Non-pigmented ciliary epithelial cell (primary cell): ENCODE measurements at regions not wholly inside any gene's neighbourhood (a gene's known extent, or its start where the extent isn't known, plus 50 kb on each side); places are given as distances from the start of the nearest gene placed in this dataset.
"Not testable (repeated sequence)": the region's sequence is repeated elsewhere in the genome, so short reads cannot be mapped to it uniquely, and the experiment has no call there.

Source experiments
- DNase-seq: peaks from one replicate; pipeline ENCODE4 v3.0.0-alpha.2; 2010; ENCODE audit warnings: low read depth

DNA sequence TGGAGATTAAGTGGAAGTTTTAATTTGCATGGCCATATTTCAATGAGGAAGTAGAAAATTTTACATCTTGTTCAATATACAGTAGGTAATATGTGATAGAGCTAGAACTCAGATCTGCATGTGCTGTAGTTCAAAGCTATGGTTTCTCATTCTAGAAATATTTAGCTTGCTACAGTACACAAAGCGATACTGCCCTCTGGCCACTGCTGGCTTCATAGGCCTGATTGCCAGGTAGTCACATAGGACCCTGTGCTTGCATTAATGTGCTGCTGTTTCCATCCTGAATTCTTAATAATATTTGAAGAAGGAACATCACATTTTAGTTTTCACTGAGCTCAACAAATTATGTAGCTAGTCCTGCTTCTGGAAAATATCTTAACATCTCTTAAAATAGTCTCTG lies 87.0 kb downstream of the PLSCR2 start:
- DNase-seq: no peak

GRCh38 chr3:146380046-146380445 lies 89.3 kb downstream of the PLSCR2 start:
- DNase-seq: no peak

GRCh38 chr3:146375219-146375618 lies 94.1 kb downstream of the PLSCR2 start:
- DNase-seq: no peak

DNA sequence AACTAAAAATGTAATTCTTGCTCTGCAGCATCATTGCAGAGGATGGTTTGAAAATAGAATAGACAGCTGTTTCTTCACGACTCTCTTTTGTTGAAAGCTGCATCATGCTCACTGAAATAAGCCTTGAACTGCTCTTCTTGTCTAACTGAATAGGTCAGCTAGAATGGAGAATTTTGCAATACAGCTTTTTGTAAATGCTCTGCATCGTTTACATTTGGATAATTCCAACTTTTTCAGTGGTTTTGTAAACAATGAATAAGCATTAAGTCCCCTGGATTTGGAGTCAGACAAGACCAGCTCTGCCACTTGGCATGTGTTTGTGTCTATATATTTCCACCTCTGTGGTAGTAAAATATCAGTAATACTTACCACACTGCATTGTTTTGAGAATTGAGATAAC lies 95.2 kb downstream of the PLSCR2 start:
- no peak for DNase-seq

DNA sequence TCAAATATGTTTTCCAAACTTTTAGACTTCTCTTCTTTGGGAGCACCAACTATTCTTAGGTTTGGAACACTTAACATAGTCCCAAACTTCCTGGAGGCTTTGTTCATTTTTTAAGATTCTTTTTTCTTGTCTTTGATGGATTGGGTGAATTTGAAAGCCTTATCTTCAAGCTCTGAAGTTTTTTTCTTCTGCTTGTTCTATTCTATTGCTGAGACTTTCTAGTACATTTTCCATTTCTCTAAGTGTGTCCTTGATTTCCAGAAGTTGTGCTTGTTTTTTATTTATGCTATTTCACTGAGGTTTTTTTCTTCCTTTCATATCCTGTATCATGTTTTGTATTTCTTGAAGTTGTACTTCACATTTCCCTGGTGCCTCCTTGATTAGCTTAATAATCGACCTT lies 97.5 kb downstream of the PLSCR2 start:
- no peak for DNase-seq

GRCh38 chr3:146368882-146369523 lies 100.4 kb downstream of the PLSCR2 start:
- DNase-seq: no peak

GRCh38 chr3:146359841-146360240 lies 108.9 kb upstream of the PLSCR4 start:
- no peak for DNase-seq

- DNase-seq: not testable (repeated sequence)
These were observed 103.5 kb upstream of the PLSCR4 start for GRCh38 chr3:146354421-146354820.

GRCh38 chr3:146350852-146351251 lies 99.9 kb upstream of the PLSCR4 start:
- DNase-seq: no peak

DNA sequence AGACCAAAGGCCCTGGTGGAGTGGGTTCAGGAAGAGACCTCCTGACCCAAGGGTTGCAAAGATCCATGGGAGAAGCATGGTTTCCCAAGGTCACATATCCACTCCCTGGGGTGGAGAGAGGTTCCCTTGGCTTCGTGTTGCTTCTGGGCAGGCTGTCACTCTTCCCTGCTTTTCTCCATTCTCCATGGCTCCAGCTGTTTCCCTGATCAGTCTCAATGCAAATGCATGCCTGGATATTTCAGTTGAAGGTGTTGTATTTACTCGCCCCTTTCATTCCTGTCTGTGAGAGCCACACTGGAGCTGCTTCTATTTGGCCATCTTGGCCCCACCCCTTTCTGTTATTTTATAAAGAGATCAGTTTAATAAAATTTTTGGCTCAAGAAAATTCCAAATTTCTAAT lies 95.0 kb upstream of the PLSCR4 start:
- DNase-seq: no peak

DNA sequence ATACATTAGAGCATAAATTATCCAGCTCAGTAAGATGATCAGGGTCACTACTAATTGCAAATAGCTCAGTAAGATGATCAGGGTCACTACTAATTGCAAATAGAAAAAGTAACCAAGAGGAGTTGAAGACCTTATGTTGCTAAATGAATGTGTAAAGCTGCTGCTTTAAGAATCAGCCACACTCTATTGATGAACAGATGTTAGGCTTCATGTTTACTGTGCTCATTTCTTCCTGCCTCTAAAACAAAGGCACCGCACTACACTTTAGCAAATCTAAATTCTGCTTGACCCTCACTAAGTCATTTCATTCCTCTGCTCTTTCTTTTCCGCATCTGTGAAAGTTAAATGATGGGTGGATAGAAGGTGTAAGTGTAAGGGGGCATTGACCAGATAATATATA lies 92.6 kb upstream of the PLSCR4 start:
- DNase-seq: no peak

DNA sequence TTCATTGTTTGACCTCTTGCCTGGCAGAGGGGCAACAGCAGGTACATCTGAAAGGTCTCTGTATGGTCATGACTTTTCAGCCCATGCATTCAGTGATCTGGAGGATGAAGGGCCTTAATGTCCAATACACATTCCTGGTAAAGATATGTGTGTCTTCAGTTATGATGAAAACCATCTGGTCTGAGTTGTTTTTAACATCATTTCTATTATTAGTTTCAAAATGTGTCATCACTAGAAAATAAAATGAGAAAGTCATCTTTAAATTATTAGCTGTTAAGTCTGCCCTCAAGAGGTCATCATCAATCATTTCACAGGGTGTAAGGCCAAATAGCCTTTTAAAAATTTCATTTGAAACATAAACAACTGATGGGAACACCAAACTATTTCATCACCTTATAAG lies 92.1 kb upstream of the PLSCR4 start:
- no peak for DNase-seq

GRCh38 chr3:146339349-146339748 lies 88.4 kb upstream of the PLSCR4 start:
- DNase-seq: no peak

GRCh38 chr3:146337991-146338390 lies 87.1 kb upstream of the PLSCR4 start:
- DNase-seq: no peak

DNA sequence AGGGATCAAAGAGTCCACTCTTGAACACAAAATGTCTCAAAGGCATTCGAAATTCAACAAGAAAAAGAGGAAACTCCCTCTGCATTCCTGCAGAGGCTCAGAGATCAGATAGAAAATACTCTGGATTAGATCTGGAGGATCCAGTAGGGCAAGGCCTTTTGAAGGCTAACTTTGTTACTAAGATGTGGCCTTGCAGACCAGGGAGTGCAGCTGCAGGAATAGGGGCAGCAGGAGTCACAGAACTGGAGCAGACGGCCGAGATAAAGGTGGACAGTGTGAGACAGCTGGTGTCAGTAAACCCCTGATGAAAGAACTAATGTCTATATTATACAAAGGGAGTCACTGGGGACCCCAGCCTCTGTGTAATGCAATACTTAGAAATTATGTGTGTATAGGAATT lies 84.5 kb upstream of the PLSCR4 start:
- DNase-seq: no peak

DNA sequence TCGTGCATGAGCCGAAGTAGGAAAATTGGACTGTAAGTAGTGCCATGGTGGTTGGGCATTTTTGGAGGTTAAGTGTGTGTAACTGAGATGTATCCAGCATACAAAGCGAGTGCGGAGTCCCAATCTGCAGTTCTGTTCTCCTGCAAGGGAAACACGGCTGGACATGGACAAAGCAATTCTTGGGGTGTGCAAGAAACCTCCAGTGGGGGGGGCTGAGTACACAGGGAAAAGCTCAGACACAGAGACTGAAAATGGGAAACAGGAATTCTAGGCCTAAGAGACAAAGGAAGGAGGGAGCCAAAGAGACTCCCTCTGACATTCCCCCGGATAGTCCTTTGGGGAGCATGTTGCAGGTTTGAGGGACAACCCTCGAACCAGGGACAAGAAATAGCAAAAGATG lies 83.2 kb upstream of the PLSCR4 start:
- DNase-seq: no peak

DNA sequence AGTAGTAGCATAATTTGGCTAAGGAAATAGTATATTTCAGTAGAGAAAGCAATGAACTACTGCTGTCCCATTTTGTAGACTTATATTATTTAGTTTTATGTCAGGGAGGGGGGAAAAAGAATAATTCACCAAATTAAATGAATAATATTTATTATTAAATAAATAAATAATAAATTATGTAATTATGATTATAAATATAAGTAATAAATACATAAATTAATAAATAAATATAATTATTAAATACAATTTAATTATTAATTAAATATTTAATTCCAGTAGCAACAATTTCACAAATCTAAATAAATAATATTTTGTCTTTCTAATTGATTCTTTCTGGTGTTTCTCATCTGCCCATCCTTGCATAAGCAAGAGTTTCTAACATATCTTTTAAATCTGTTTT lies 81.1 kb upstream of the PLSCR4 start:
- no peak for DNase-seq

GRCh38 chr3:146326875-146327543 lies 76.1 kb upstream of the PLSCR4 start:
- peak; percentile 47 for DNase-seq

DNA sequence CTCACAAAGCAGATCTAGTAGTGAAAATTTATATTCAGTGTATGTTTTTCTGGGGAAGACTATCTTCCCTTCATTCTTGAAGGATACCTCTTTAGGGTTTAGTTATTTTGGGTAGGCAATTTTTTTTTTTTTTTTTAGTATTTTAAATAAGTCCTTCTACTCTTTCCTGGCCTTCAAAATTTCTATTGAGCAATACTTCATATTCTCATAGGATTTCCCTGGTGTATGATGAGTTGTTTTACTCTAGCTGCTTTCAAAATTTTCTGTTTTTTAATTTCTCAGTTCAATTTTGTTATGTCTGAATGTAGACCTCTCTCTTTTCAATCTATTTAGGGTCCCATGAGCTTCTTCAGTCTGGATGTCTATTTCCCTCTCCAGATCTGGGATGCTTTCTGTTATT lies 74.3 kb upstream of the PLSCR4 start:
- no peak for DNase-seq

- DNase-seq: no peak
These were observed 71.4 kb upstream of the PLSCR4 start for GRCh38 chr3:146322216-146322817.

DNA sequence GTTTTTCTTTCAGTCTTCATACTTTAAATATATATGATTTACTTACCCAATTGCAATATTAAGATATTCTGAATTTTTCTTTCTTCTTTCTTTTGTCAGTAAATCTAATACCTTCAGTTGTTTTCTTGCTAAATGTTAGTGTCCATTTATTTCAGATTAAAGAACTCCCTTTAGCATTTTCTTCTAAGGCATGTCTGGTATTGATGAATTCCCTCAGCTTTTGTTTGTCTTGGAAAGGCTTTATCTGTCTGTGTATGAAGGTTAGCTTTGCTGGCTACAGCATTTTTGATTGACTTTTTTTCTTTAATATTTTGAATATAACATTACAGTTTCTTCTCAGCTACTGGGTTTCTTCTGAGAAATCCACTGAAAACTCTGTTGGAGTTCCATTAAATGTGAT lies 64.0 kb upstream of the PLSCR4 start:
- no peak for DNase-seq

DNA sequence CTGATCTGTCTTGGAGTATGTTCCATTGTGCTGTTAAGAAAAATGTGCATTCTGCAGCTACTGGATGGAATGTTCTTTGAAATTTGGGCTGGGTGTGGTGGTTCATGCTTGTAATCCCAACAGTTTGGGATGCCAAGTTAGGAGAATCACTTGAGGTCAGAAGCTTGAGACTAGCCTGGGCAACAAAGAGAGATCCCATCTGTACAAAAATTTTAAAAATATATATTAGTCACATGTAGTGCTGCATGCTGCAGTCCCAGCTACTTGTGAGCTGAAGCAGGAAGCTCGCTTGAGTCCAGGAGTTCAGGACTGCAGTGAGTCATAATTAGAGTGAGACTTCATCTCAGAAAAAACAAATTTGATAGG lies 62.8 kb upstream of the PLSCR4 start:
- peak; percentile 86 for DNase-seq

DNA sequence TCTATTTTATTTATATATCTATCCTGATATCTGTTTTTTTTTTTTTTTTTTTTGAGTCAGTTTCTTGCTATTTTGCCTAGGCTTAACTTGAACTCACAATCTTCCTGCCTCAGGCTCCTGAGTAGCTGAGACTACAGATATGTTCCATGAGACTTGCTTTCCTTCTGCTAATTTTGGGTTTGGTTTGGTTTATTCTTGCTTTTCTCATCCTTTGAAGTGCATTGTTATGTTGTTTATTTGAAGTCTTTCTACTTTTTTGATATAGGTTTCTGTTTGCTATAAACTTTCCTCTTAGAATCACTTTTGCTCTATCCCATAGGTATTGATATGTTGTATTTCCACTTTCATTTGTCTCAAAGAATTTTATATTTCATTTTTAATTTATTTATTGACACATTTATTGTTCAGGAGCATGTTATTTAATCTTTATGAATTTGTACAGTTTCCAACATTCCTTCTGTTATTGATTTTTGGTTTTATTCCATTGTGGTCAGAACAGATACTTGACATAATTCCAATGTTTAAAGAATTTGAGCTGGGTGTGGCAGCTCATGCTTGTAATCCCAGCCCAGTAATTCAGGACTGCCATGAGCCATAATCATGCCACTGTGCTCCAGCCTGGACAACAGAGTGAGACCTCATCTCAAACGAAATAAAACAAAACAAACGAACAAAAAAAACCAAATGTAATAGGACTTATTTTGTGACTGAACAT lies 62.3 kb upstream of the PLSCR4 start:
- no peak for DNase-seq
